Mucosa of descending colon (tissue), 3 donors: ENCODE measurements at regions not wholly inside any gene's neighbourhood (a gene's known extent, or its start where the extent isn't known, plus 50 kb on each side); places are given as distances from the start of the nearest gene placed in this dataset.

Experiments used
- ATAC-seq: fragments of 200-7000 bp; cut with Tn5 transposase; one replicate; pipeline ENCODE4 v1.9.1; 2020; ENCODE audit warnings: mild to moderate bottlenecking, moderate library complexity
- DNase-seq, 3 donors: peaks; one replicate each; pipeline ENCODE4 v3.0.0-alpha.2; 2020
- H3K36me3 ChIP-seq: fragments of 200-600 bp; one replicate; pipeline ENCODE4 v1.8.0; 2021; ENCODE audit warnings: low read depth, mild to moderate bottlenecking
- H3K4me1 ChIP-seq: fragments of 200-600 bp; one replicate; pipeline ENCODE4 v1.8.0; 2021; ENCODE audit warnings: low read depth, mild to moderate bottlenecking
- H3K4me3 ChIP-seq: fragments of 200-600 bp; one replicate; pipeline ENCODE4 v1.8.0; 2021; ENCODE audit warnings: mild to moderate bottlenecking
- H3K9me3 ChIP-seq: fragments of 200-600 bp; one replicate; pipeline ENCODE4 v1.8.0; 2021; ENCODE audit warnings: mild to moderate bottlenecking
- intact Hi-C, 2 donors: fragments of 100-400 bp; cut with DNase I in 1 of 2; cut with micrococcal nuclease in 1 of 2; formaldehyde crosslinking; loops; one replicate each; pipeline versions ENCODE4 v1.11.0 to v1.11.1; 2022; cut with DNase I, micrococcal nuclease
- TF ChIP-seq, protein P1 (sequence below): fragments of 200-600 bp; IDR thresholded peaks from one replicate; pipeline ENCODE4 v1.8.0; 2022; ENCODE audit warnings: antibody characterized with exemption, mild to moderate bottlenecking
- donor health status: DM: no; HTN: no; CAD: no; lungs with moderate emphysema.
- donor health status: DM: no; HTN: no; CAD: no.
- donor health status: DM: no; HTN: yes; CAD: no.

DNA sequence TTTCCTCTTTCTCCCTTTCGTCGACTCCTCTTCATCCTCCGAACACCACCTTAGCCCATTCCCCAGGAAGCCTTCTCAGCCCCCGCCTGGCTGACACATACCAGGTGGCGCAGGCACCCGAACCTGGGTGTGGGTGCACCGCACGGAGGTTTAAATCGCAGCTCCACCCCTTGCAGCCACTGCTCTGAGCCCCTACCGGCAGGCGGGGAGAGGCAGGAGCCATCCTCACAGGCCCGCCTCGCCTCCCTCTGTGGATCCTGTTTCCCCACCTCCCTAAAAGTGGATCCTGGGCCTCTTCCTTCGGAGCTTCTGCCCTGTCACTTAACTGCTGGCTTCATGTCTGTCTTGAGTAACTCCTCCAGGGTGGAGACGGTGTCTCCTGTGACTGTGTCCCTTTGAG, 110.7 kb downstream of the OLFM1 start:
- H3K36me3 ChIP-seq = no peaks in the 10 kb centered on the region
- ATAC-seq (no peak), DNase-seq (no peak)
- H3K9me3 ChIP-seq = no peaks in the 10 kb centered on the region
- no peaks in the 10 kb centered on the region for H3K4me1 ChIP-seq
- intact Hi-C loops = no loop called here
- TF ChIP-seq, protein P1, sequence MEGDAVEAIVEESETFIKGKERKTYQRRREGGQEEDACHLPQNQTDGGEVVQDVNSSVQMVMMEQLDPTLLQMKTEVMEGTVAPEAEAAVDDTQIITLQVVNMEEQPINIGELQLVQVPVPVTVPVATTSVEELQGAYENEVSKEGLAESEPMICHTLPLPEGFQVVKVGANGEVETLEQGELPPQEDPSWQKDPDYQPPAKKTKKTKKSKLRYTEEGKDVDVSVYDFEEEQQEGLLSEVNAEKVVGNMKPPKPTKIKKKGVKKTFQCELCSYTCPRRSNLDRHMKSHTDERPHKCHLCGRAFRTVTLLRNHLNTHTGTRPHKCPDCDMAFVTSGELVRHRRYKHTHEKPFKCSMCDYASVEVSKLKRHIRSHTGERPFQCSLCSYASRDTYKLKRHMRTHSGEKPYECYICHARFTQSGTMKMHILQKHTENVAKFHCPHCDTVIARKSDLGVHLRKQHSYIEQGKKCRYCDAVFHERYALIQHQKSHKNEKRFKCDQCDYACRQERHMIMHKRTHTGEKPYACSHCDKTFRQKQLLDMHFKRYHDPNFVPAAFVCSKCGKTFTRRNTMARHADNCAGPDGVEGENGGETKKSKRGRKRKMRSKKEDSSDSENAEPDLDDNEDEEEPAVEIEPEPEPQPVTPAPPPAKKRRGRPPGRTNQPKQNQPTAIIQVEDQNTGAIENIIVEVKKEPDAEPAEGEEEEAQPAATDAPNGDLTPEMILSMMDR = no peak
- H3K4me3 ChIP-seq = no peak overlapping the region

DNA sequence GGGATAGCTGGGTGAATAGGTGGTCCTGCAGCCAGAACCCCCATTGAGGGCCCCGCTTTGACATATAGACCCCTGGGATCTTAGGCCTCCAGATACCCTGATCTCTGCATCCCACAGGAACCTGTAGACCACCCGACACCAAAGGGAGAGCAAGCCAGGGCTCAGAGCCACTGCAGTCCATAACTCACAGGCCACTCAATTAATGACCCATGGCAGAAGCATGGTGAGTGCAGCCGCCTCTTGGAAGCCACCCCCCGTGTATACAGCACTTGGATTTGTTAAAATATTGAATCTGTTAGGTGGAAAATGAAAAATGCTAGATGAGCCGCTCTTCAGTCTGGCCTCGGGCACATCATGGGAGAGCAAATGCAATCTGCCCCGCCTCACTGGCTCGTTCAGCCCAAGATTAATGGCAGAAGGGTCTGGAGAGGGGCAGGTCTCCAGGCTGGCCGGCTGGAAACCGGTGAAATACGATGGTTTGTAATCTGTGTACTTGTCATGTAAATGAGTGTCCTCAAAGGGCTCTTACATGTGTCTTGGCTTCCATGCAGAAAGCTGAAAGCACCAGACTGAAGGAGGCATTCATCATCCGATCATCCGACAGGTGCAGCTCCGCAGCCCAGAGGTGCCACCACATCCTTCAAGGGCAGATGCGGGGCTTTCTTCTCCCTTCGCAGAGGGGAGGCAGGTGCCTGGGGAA, 111.3 kb downstream of the OLFM1 start:
- Histone ChIP-seq H3K9me3 (no peaks in the 10 kb centered on the region), H3K4me1 (no peaks in the 10 kb centered on the region), H3K36me3 (no peaks in the 10 kb centered on the region), H3K4me3 (no peak overlapping the region)
- TF ChIP-seq, protein P1 = no peak
- ATAC-seq = no peak
- intact Hi-C loops = no loop called here
- DNase-seq = no peak

DNA sequence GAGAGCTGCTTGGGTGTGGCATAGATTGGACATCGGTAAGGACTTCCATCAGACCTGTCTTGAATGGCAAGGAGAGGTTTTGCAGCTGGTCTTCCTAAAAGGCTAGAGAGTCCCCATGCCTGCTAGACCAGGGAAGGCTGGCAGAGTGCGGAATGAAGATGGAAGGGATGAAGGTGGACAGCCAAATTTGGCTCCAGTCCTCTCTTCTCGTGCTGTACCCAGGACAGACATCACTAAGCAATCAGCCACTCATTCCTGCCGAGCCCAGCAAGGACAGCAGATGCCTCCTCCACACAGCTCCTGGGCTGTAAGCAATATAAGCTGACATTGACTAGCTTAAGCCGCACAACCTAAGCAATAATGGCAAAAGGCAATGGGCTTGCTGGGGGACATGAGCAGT, 112.0 kb downstream of the OLFM1 start:
- TF ChIP-seq, protein P1 = no peak
- H3K4me1 ChIP-seq = no peaks in the 10 kb centered on the region
- ATAC-seq (no peak), DNase-seq (no peak)
- no peak overlapping the region for H3K4me3 ChIP-seq
- intact Hi-C loops = no loop called here
- H3K36me3 ChIP-seq = no peaks in the 10 kb centered on the region
- H3K9me3 ChIP-seq = no peaks in the 10 kb centered on the region

DNA sequence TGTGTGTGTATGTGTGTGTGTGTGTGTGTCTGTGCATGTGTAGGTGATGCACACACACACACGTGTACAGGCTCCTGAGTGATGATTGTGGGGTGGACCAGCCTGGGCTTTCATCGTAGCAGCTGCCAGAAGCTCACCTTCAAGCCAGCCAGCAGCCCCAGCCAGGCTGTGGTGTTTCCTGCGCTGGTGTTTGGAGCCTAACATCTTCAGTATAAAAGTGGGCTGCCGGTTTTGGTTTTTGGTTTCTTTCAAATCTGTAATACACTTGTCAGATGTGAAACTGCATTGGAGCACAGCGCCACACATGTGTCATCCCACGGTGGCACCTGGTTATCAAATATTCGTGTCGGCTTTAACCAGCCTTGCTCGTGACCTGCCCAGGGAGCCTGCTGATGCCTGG, 114.2 kb downstream of the OLFM1 start:
- H3K4me1 ChIP-seq = no peaks in the 10 kb centered on the region
- no peak overlapping the region for H3K4me3 ChIP-seq
- no peak for DNase-seq
- no peaks in the 10 kb centered on the region for H3K9me3 ChIP-seq
- no peaks in the 10 kb centered on the region for H3K36me3 ChIP-seq
- intact Hi-C loops = no loop called here
- no peak for ATAC-seq
- TF ChIP-seq, protein P1 = no peak

DNA sequence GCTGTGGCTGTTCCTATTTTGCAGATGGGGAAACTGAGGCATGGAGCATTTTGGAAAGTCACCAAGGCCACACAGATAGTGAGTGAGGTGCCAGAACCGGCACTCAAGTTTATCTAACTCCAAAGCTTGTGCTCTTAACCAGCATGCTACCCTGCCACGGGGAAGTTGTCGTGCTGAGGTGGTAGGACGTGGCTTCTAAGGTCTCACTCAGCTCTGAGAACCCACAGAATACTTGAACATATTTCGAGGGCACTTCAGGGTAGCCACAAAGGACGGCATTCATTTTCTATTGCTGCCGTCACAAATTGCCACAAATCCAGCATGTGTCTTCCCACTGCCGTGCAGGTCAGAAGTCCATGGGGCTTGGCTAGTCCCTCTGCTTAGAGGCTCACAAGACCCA, 116.7 kb downstream of the OLFM1 start:
- Histone ChIP-seq H3K4me3 (no peak overlapping the region), H3K4me1 (no peaks in the 10 kb centered on the region), H3K9me3 (no peaks in the 10 kb centered on the region), H3K36me3 (no peaks in the 10 kb centered on the region)
- intact Hi-C loops = no loop called here
- DNase-seq = no peak
- TF ChIP-seq, protein P1 = no peak
- no peak for ATAC-seq

DNA sequence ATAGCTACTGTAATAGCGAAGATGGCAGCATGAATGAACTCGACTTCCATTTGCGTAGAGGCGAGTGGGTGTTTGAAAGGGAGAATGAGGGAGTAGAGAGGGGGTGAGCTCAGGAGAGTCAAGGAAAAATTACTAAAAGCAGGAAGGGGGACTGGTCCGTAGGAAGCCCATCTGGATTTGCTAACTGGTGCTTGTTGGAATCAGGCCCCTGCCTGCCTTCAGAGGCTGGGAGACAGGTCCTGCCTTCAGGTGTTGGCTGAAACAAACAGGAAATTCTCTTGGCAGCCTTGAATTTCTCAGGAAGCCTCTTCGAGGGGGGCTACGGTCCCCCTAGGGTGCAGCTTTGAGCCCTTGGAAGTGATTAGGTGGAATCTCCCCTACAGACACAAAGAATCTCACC, 121.7 kb downstream of the OLFM1 start:
- no peak overlapping the region for H3K4me3 ChIP-seq
- intact Hi-C loops = no loop called here

More for the DNA sequence above, 121.7 kb downstream of the OLFM1 start:
- ATAC-seq = no peak
- DNase-seq = no peak
- H3K4me1 ChIP-seq = no peaks in the 10 kb centered on the region
- TF ChIP-seq, protein P1 = no peak
- no peaks in the 10 kb centered on the region for H3K36me3 ChIP-seq
- no peaks in the 10 kb centered on the region for H3K9me3 ChIP-seq
